Neuronal stem cell (in vitro differentiated cells): ENCODE measurements at regions not wholly inside any gene's neighbourhood (a gene's known extent, or its start where the extent isn't known, plus 50 kb on each side); places are given as distances from the start of the nearest gene placed in this dataset.

Experiments
- DNase-seq: peaks from one replicate; pipeline ENCODE4 v3.0.0-alpha.2; 2013; ENCODE audit warnings: low spot score
- H2AFZ ChIP-seq: one replicate; pipeline ENCODE4 v1.6.1; 2013; ENCODE audit warnings: mild to moderate bottlenecking, low read length, inconsistent platforms
- H2AK5ac ChIP-seq: 2 replicates; pipeline ENCODE4 v1.6.1; 2013; ENCODE audit warnings: low read depth, mild to moderate bottlenecking, inconsistent platforms, low read length, moderate library complexity, mixed read lengths
- H2BK120ac ChIP-seq: 2 replicates; pipeline ENCODE4 v1.6.1; 2013; ENCODE audit warnings: low read depth, mild to moderate bottlenecking, inconsistent platforms, low read length, moderate library complexity, mixed read lengths
- H2BK12ac ChIP-seq: one replicate; pipeline ENCODE4 v1.6.1; 2013; ENCODE audit warnings: low read length, inconsistent platforms
- H2BK15ac ChIP-seq: 2 replicates; pipeline ENCODE4 v1.6.1; 2013; ENCODE audit warnings: mild to moderate bottlenecking, low read length, inconsistent platforms, mixed read lengths
- H2BK5ac ChIP-seq: one replicate; pipeline ENCODE4 v1.6.1; 2013; ENCODE audit warnings: inconsistent platforms, mild to moderate bottlenecking, low read length, moderate library complexity
- H3K14ac ChIP-seq: one replicate; pipeline ENCODE4 v1.6.1; 2013; ENCODE audit warnings: low read length, inconsistent platforms
- H3K18ac ChIP-seq: 2 replicates; pipeline ENCODE4 v1.6.1; 2013; ENCODE audit warnings: low read length, inconsistent platforms
- H3K23ac ChIP-seq: 2 replicates; pipeline ENCODE4 v1.6.1; 2013; ENCODE audit warnings: low read depth, mild to moderate bottlenecking, mixed read lengths, low read length, inconsistent platforms; ENCODE audit not compliant: poor library complexity
- H3K27ac ChIP-seq: replicated peaks from 3 replicates; pipeline ENCODE4 v1.5.1; 2013; ENCODE audit warnings: low read length, inconsistent platforms
- H3K27me3 ChIP-seq, 3 experiments: 2 replicates each; pipeline ENCODE4 v1.6.1; 2013; ENCODE audit warnings: low read length in 3 of 3, mild to moderate bottlenecking in 2 of 3, inconsistent platforms in 1 of 3, low read depth in 1 of 3, mixed read lengths in 1 of 3, moderate library complexity in 1 of 3; ENCODE audit not compliant: control insufficient read depth in 3 of 3, insufficient read depth in 3 of 3
- H3K36me3 ChIP-seq, 2 donors: replicated peaks in 1 of 2; 2 replicates each; pipeline ENCODE4 v1.6.1; 2013; ENCODE audit warnings: low read length in 2 of 2; ENCODE audit not compliant: control insufficient read depth in 2 of 2, insufficient read depth in 2 of 2
- H3K4ac ChIP-seq: 2 replicates; pipeline ENCODE4 v1.6.1; 2013; ENCODE audit warnings: inconsistent platforms, mild to moderate bottlenecking, low read length, moderate library complexity
- H3K4me1 ChIP-seq, 2 donors: 1 replicate in 1 of 2; 2 replicates in 1 of 2; pipeline ENCODE4 v1.6.1; 2013; ENCODE audit warnings: low read length in 2 of 2, low read depth in 1 of 2; ENCODE audit not compliant: control insufficient read depth in 2 of 2, insufficient read depth in 1 of 2
- H3K4me2 ChIP-seq: one replicate; pipeline ENCODE4 v1.6.1; 2013; ENCODE audit warnings: mild to moderate bottlenecking, low read length, inconsistent platforms; ENCODE audit not compliant: insufficient read depth, poor library complexity, severe bottlenecking
- H3K4me3 ChIP-seq, 2 donors: 2 replicates each; pipeline ENCODE4 v1.5.1; 2013; ENCODE audit warnings: low read length in 2 of 2, mild to moderate bottlenecking in 2 of 2, inconsistent platforms in 1 of 2, moderate library complexity in 1 of 2
- H3K79me1 ChIP-seq: one replicate; pipeline ENCODE4 v1.6.1; 2013; ENCODE audit warnings: low read depth, mild to moderate bottlenecking, inconsistent platforms, low read length, moderate library complexity
- H3K9ac ChIP-seq: one replicate; pipeline ENCODE4 v1.6.1; 2013; ENCODE audit warnings: mild to moderate bottlenecking, low read depth, low read length, inconsistent platforms; ENCODE audit not compliant: poor library complexity
- H3K9me3 ChIP-seq, 2 donors: replicated peaks in 1 of 2; 2 replicates each; pipeline versions ENCODE3 to v1.6.1; 2013; ENCODE audit warnings: low read length in 2 of 2, mild to moderate bottlenecking in 2 of 2, inconsistent platforms in 1 of 2, low read depth in 1 of 2, mixed read lengths in 1 of 2, moderate library complexity in 1 of 2; ENCODE audit not compliant: control insufficient read depth in 2 of 2, insufficient read depth in 1 of 2
- H4K8ac ChIP-seq: one replicate; pipeline ENCODE4 v1.6.1; 2013; ENCODE audit warnings: low read depth, mild to moderate bottlenecking, inconsistent platforms, low read length, moderate library complexity
- H4K91ac ChIP-seq: one replicate; pipeline ENCODE4 v1.6.1; 2013; ENCODE audit warnings: low read length, low read depth, mild to moderate bottlenecking, inconsistent platforms; ENCODE audit not compliant: poor library complexity
- WGBS, 2 donors: extraction: QIAGEN DNeasy Blood & Tissue Kit; methylation state at CpG; one replicate each; pipeline ENCODE4 v1.1.7; 2013; ENCODE audit warnings: missing lambda C conversion rate in 2 of 2, mixed read lengths in 1 of 2; ENCODE audit not compliant: insufficient read length in 2 of 2, insufficient replicate concordance in 1 of 2; ENCODE audit errors: extremely low coverage in 2 of 2; 5-methylcytosine and 5-hydroxymethylcytosine counted together

DNA sequence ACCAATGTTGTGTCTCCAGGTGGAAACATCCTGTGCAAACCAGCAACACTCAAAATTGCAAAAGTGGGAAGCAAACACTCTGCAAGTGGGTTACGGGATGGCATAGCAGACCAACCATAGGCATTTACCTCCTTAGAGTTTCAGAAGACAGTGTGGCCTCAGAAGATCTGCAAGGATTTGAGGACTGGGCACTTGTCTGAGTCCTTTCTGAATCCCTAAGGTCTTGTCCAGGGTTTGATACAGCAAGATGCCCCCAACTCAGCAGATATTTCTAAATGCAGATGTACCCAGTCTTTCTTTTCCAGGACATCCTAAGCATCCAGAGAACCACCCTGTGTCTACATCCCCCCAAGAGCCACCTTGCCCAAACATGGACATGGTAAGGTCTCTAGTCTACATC, 51.7 kb upstream of the SHANK2 start:
- no peak overlapping the region for H4K8ac ChIP-seq
- no CpG with 5 or more reads among the region's 1 CpG for WGBS, 2 donors

DNA sequence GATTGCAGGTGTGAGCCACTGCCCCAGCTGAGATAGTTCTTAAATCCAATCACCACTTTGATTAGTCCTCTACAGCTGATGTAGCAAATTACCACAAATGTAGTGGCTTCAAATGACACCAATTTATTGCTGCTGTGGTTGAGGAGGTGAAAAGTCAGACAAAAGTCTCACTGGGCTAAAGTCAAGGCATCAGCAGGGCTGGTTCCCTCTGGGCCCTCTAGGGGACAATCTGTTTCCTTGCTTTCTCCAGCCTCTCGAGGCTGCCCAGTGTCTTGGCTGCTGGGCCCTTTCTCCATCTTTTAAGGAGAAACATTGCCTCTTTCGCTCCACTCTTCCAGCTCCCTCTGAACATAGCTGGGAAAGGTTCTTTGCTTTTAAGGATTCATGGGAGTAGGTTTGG, 50.5 kb upstream of the SHANK2 start:
- Histone ChIP-seq H2BK5ac (no peak overlapping the region), H2BK15ac (no peak overlapping the region), H3K9me3 (no peaks in the 10 kb centered on the region), H3K79me1 (no peaks in the 10 kb centered on the region), H4K8ac (no peak overlapping the region), H3K4me3 (no peak overlapping the region), H3K27me3 (peaks cover 0 to 9% (median 0%) of the 10 kb centered on the region in 3 experiments), H2AFZ (no peak overlapping the region), H3K23ac (no peak overlapping the region), H2BK120ac (no peak overlapping the region), H4K91ac (no peak overlapping the region), H3K4me1 (no peaks in the 10 kb centered on the region), H2BK12ac (no peak overlapping the region), H2AK5ac (no peak overlapping the region), H3K9ac (no peak overlapping the region), H3K18ac (no peak overlapping the region), H3K36me3 (no peaks in the 10 kb centered on the region), H3K4ac (no peak overlapping the region), H3K14ac (no peak overlapping the region), H3K4me2 (no peak overlapping the region), H3K27ac (no peak overlapping the region)
- WGBS, 2 donors: no CpG with 5 or more reads among the region's 2 CpGs
- no peak for DNase-seq

More for the DNA sequence above, 51.7 kb upstream of the SHANK2 start:
- no peak overlapping the region for H2BK120ac ChIP-seq
- no peak overlapping the region for H3K4ac ChIP-seq
- H3K9me3 ChIP-seq: no peaks in the 10 kb centered on the region
- no peak overlapping the region for H2BK15ac ChIP-seq
- no peak overlapping the region for H2AK5ac ChIP-seq
- no peak overlapping the region for H3K4me3 ChIP-seq
- no peaks in the 10 kb centered on the region for H3K79me1 ChIP-seq
- no peak overlapping the region for H3K18ac ChIP-seq
- no peak overlapping the region for H2AFZ ChIP-seq
- no peak overlapping the region for H3K27ac ChIP-seq
- no peak overlapping the region for H4K91ac ChIP-seq
- H3K14ac ChIP-seq: peak overlapping the region; percentile 61
- no peak overlapping the region for H2BK5ac ChIP-seq
- no peak overlapping the region for H2BK12ac ChIP-seq
- H3K4me1 ChIP-seq: no peaks in the 10 kb centered on the region
- H3K27me3 ChIP-seq: peaks cover 0 to 9% (median 0%) of the 10 kb centered on the region in 3 experiments
- no peaks in the 10 kb centered on the region for H3K36me3 ChIP-seq
- DNase-seq: no peak
- no peak overlapping the region for H3K9ac ChIP-seq
- no peak overlapping the region for H3K23ac ChIP-seq
- H3K4me2 ChIP-seq: no peak overlapping the region

DNA sequence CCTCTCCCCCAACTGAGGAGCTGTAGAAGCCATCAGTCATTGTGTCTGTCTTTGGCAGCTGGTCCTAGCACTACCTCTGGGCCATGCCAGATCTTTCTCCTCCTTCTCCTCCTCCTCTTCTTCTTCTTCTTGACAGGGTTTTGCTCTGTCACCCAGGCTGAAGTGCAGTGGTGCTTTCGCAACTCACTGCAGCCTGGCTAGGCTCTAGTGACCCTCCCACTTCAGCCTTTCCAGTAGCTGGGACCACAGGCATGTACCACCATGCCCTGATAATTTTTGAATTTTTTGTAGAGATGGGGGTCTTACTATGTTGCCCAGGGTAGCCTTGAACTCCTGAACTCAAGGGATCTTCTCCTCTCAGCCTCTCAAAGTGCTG, 50.1 kb upstream of the SHANK2 start:
- no peak for DNase-seq
- H3K23ac ChIP-seq: no peak overlapping the region
- no peak overlapping the region for H3K9ac ChIP-seq
- H2AFZ ChIP-seq: no peak overlapping the region
- no peak overlapping the region for H3K4me2 ChIP-seq
- WGBS, 2 donors: no CpG with 5 or more reads among the region's 1 CpG
- H3K36me3 ChIP-seq: no peaks in the 10 kb centered on the region
- no peak overlapping the region for H4K8ac ChIP-seq
- H3K14ac ChIP-seq: peak overlapping the region; percentile 85
- H3K79me1 ChIP-seq: no peaks in the 10 kb centered on the region
- H2AK5ac ChIP-seq: no peak overlapping the region
- H2BK15ac ChIP-seq: no peak overlapping the region
- H4K91ac ChIP-seq: no peak overlapping the region
- H3K4me3 ChIP-seq: no peak overlapping the region
- H3K9me3 ChIP-seq: no peaks in the 10 kb centered on the region
- H3K4ac ChIP-seq: no peak overlapping the region
- no peak overlapping the region for H2BK120ac ChIP-seq
- no peak overlapping the region for H2BK5ac ChIP-seq
- no peaks in the 10 kb centered on the region for H3K4me1 ChIP-seq
- H3K27ac ChIP-seq: no peak overlapping the region
- no peak overlapping the region for H2BK12ac ChIP-seq
- H3K27me3 ChIP-seq: peaks cover 0 to 9% (median 0%) of the 10 kb centered on the region in 3 experiments
- no peak overlapping the region for H3K18ac ChIP-seq
